Trophoblast cell (in vitro differentiated cells and primary cell): ENCODE measurements at regions not wholly inside any gene's neighbourhood (a gene's known extent, or its start where the extent isn't known, plus 50 kb on each side); places are given as distances from the start of the nearest gene placed in this dataset.

Experiments used
- DNase-seq, 2 donors: peaks; one replicate each; pipeline ENCODE4 v3.0.0-alpha.2; 2016
- H2AFZ ChIP-seq: 2 replicates; pipeline ENCODE4 v1.6.1; 2013; ENCODE audit warnings: low read length, moderate library complexity, mild to moderate bottlenecking; ENCODE audit not compliant: insufficient read depth, poor library complexity
- H2AK5ac ChIP-seq: 2 replicates; pipeline ENCODE4 v1.6.1; 2013; ENCODE audit warnings: mild to moderate bottlenecking, low read length
- H2BK120ac ChIP-seq: 2 replicates; pipeline ENCODE4 v1.6.1; 2013; ENCODE audit warnings: low read length, mild to moderate bottlenecking, moderate library complexity; ENCODE audit not compliant: insufficient read depth, poor library complexity
- H2BK12ac ChIP-seq: 2 replicates; pipeline ENCODE4 v1.6.1; 2013; ENCODE audit warnings: mild to moderate bottlenecking, low read length, moderate library complexity
- H2BK5ac ChIP-seq: 2 replicates; pipeline ENCODE4 v1.6.1; 2013; ENCODE audit warnings: low read length, low read depth, moderate library complexity, mild to moderate bottlenecking; ENCODE audit not compliant: poor library complexity
- H3K14ac ChIP-seq: 2 replicates; pipeline ENCODE4 v1.6.1; 2013; ENCODE audit warnings: mild to moderate bottlenecking, low read length
- H3K18ac ChIP-seq: 2 replicates; pipeline ENCODE4 v1.6.1; 2013; ENCODE audit warnings: mild to moderate bottlenecking, low read length
- H3K23ac ChIP-seq: 2 replicates; pipeline ENCODE4 v1.6.1; 2013; ENCODE audit warnings: low read length
- H3K27ac ChIP-seq: 2 replicates; pipeline ENCODE4 v1.5.1; 2013; ENCODE audit warnings: low read depth, mild to moderate bottlenecking, inconsistent platforms, low read length, moderate library complexity
- H3K27me3 ChIP-seq: 2 replicates; pipeline ENCODE4 v1.6.1; 2013; ENCODE audit warnings: inconsistent platforms, mild to moderate bottlenecking, low read length, moderate library complexity; ENCODE audit not compliant: insufficient read depth
- H3K36me3 ChIP-seq, 2 experiments: 1 replicate in 1 of 2; 2 replicates in 1 of 2; pipeline ENCODE4 v1.6.1; 2013; ENCODE audit warnings: low read length in 2 of 2, mild to moderate bottlenecking in 2 of 2, moderate library complexity in 1 of 2; ENCODE audit not compliant: insufficient read depth in 2 of 2, control insufficient read depth in 1 of 2
- H3K4ac ChIP-seq: 2 replicates; pipeline ENCODE4 v1.6.1; 2013; ENCODE audit warnings: low read depth, mild to moderate bottlenecking, low read length, moderate library complexity
- H3K4me1 ChIP-seq, 2 experiments: 1 replicate in 1 of 2; 2 replicates in 1 of 2; pipeline ENCODE4 v1.6.1; 2013; ENCODE audit warnings: low read length in 2 of 2, mild to moderate bottlenecking in 2 of 2, moderate library complexity in 1 of 2; ENCODE audit not compliant: insufficient read depth in 2 of 2, control insufficient read depth in 1 of 2
- H3K4me2 ChIP-seq: 2 replicates; pipeline ENCODE4 v1.6.1; 2013; ENCODE audit warnings: inconsistent platforms, mild to moderate bottlenecking, low read length, moderate library complexity
- H3K4me3 ChIP-seq: 2 replicates; pipeline ENCODE4 v1.5.1; 2013; ENCODE audit warnings: mild to moderate bottlenecking, low read depth, low read length, inconsistent platforms
- H3K79me1 ChIP-seq: one replicate; pipeline ENCODE4 v1.6.1; 2013; ENCODE audit warnings: low read length
- H3K79me2 ChIP-seq: 2 replicates; pipeline ENCODE4 v1.6.1; 2013; ENCODE audit warnings: low read length, mild to moderate bottlenecking; ENCODE audit not compliant: control insufficient read depth, insufficient read depth, poor library complexity
- H3K9ac ChIP-seq: 2 replicates; pipeline ENCODE4 v1.6.1; 2013; ENCODE audit warnings: mild to moderate bottlenecking, low read length
- H3K9me3 ChIP-seq: 2 replicates; pipeline ENCODE4 v1.6.1; 2013; ENCODE audit warnings: low read depth, mild to moderate bottlenecking, control low read depth, inconsistent platforms, low read length; ENCODE audit not compliant: insufficient read depth
- H4K12ac ChIP-seq: 2 replicates; pipeline ENCODE4 v1.6.1; 2013; ENCODE audit warnings: low read depth, mild to moderate bottlenecking, low read length, moderate library complexity
- H4K8ac ChIP-seq: 2 replicates; pipeline ENCODE4 v1.6.1; 2013; ENCODE audit warnings: low read depth, mild to moderate bottlenecking, low read length, moderate library complexity
- H4K91ac ChIP-seq: one replicate; pipeline ENCODE4 v1.6.1; 2013; ENCODE audit warnings: low read depth, mild to moderate bottlenecking, low read length, moderate library complexity
- WGBS: extraction: QIAGEN DNeasy Blood & Tissue Kit; methylation state at CpG from one replicate; pipeline ENCODE4 v1.1.7; 2013; ENCODE audit warnings: missing lambda C conversion rate; ENCODE audit not compliant: insufficient read length, insufficient coverage; ENCODE audit errors: extremely low coverage; 5-methylcytosine and 5-hydroxymethylcytosine counted together

GRCh38 chr22:49371325-49372110 is 456.2 kb downstream of the BRD1 start:
- no peaks in the 10 kb centered on the region for H3K36me3 ChIP-seq
- no peak overlapping the region for H3K4ac ChIP-seq
- no peak overlapping the region for H4K8ac ChIP-seq
- H4K91ac ChIP-seq = no peak overlapping the region
- H3K79me2 ChIP-seq = no peaks in the 10 kb centered on the region
- no peak overlapping the region for H2BK120ac ChIP-seq
- H3K14ac ChIP-seq = no peak overlapping the region
- peaks cover 4% of the 10 kb centered on the region for H3K79me1 ChIP-seq
- H3K9ac ChIP-seq = no peak overlapping the region
- no CpG with 5 or more reads among the region's 27 CpGs for WGBS
- no peak overlapping the region for H3K23ac ChIP-seq
- peaks cover 4 to 9% of the 10 kb centered on the region in 2 experiments for H3K4me1 ChIP-seq
- H3K27me3 ChIP-seq = no peaks in the 10 kb centered on the region
- no peak overlapping the region for H3K4me3 ChIP-seq
- H2AFZ ChIP-seq = no peak overlapping the region
- H2BK12ac ChIP-seq = no peak overlapping the region
- no peak overlapping the region for H3K18ac ChIP-seq
- H3K4me2 ChIP-seq = no peak overlapping the region
- no peak overlapping the region for H3K27ac ChIP-seq
- no peak overlapping the region for H2BK5ac ChIP-seq
- no peak overlapping the region for H4K12ac ChIP-seq
- DNase-seq = no peak
- H2AK5ac ChIP-seq = no peak overlapping the region
- no peaks in the 10 kb centered on the region for H3K9me3 ChIP-seq

DNA sequence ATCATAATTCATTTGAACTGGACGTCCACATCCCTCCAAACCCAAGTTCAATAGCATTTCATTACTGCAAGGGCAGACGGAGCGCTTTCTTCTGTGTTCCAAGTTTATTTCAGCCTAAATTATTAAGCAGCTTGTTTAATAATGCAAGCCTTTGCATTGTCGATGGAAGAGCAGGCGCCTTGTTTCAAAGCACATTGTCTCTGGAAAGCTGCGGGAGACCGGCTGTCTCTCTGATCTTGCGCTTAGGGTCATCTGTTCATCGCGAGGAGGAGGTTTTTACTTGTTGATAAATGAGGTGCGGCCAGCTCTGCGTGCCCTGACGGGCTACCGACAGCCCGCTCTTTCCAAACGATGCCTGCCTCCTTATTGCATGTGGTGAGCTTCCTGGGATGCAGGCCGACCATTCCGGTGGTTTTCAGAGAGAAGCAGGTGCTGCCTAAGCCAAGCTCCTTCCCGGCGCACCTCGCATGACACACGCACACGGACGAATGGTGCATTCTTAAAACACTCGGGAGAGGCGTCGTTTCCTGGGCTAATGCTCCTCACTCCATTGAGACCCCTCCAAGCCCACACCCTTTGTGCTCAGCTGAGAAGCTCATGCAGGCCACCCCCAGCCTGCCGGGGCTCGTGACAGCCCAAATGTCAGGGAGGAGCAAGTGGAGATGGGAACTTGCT is 456.9 kb downstream of the BRD1 start:
- Histone ChIP-seq H2BK5ac (no peak overlapping the region), H3K9me3 (no peaks in the 10 kb centered on the region), H4K91ac (no peak overlapping the region), H2AK5ac (no peak overlapping the region), H3K27me3 (no peaks in the 10 kb centered on the region), H3K14ac (no peak overlapping the region), H2BK120ac (no peak overlapping the region), H3K79me1 (peaks cover 4% of the 10 kb centered on the region), H3K36me3 (no peaks in the 10 kb centered on the region), H3K27ac (no peak overlapping the region), H3K4me3 (no peak overlapping the region), H3K9ac (no peak overlapping the region), H3K18ac (no peak overlapping the region), H3K79me2 (no peaks in the 10 kb centered on the region), H4K8ac (no peak overlapping the region), H3K4me2 (no peak overlapping the region), H3K4ac (no peak overlapping the region), H3K4me1 (peaks cover 4 to 9% of the 10 kb centered on the region in 2 experiments), H2BK12ac (no peak overlapping the region), H2AFZ (no peak overlapping the region), H3K23ac (no peak overlapping the region), H4K12ac (no peak overlapping the region)
- DNase-seq = no peak
- no CpG with 5 or more reads among the region's 29 CpGs for WGBS

GRCh38 chr22:49369726-49370626 is 457.7 kb downstream of the BRD1 start:
- Histone ChIP-seq H3K4me3 (no peak overlapping the region), H2AFZ (no peak overlapping the region), H2BK5ac (no peak overlapping the region), H3K27me3 (no peaks in the 10 kb centered on the region), H4K8ac (no peak overlapping the region), H2BK12ac (no peak overlapping the region), H3K79me1 (peaks cover 4% of the 10 kb centered on the region), H3K27ac (no peak overlapping the region), H3K4me1 (peaks cover 4 to 9% of the 10 kb centered on the region in 2 experiments), H4K91ac (no peak overlapping the region), H2BK120ac (no peak overlapping the region), H3K79me2 (no peaks in the 10 kb centered on the region), H2AK5ac (no peak overlapping the region), H3K4ac (no peak overlapping the region), H3K18ac (no peak overlapping the region), H3K14ac (no peak overlapping the region), H3K36me3 (no peaks in the 10 kb centered on the region), H4K12ac (no peak overlapping the region), H3K23ac (no peak overlapping the region), H3K9ac (no peak overlapping the region), H3K9me3 (no peaks in the 10 kb centered on the region), H3K4me2 (no peak overlapping the region)
- no peak for DNase-seq
- no CpG with 5 or more reads among the region's 22 CpGs for WGBS

- H4K91ac ChIP-seq = no peak overlapping the region
- no CpG with 5 or more reads among the region's 41 CpGs for WGBS
- H2BK5ac ChIP-seq = no peak overlapping the region
- H3K4me1 ChIP-seq = peaks cover 4 to 9% of the 10 kb centered on the region in 2 experiments
- H3K27me3 ChIP-seq = no peaks in the 10 kb centered on the region
- H3K79me1 ChIP-seq = peaks cover 4% of the 10 kb centered on the region
- no peak overlapping the region for H2BK12ac ChIP-seq
- no peaks in the 10 kb centered on the region for H3K79me2 ChIP-seq
- no peak overlapping the region for H3K9ac ChIP-seq
- no peak overlapping the region for H3K4ac ChIP-seq
- no peak for DNase-seq
- H2AFZ ChIP-seq = no peak overlapping the region
- no peaks in the 10 kb centered on the region for H3K9me3 ChIP-seq
- H3K4me3 ChIP-seq = no peak overlapping the region
- no peaks in the 10 kb centered on the region for H3K36me3 ChIP-seq
- no peak overlapping the region for H3K18ac ChIP-seq
- H3K27ac ChIP-seq = no peak overlapping the region
- no peak overlapping the region for H2BK120ac ChIP-seq
- no peak overlapping the region for H4K8ac ChIP-seq
- H3K14ac ChIP-seq = no peak overlapping the region
- H4K12ac ChIP-seq = no peak overlapping the region
- H2AK5ac ChIP-seq = no peak overlapping the region
- no peak overlapping the region for H3K4me2 ChIP-seq
- no peak overlapping the region for H3K23ac ChIP-seq
Measured at GRCh38 chr22:49368976-49369725, 458.5 kb downstream of the BRD1 start.
